H1 (cell line): ENCODE measurements at regions not wholly inside any gene's neighbourhood (a gene's known extent, or its start where the extent isn't known, plus 50 kb on each side); places are given as distances from the start of the nearest gene placed in this dataset.

ENCODE experiments used
- BRCA1 ChIP-seq: IDR thresholded peaks from 2 replicates; pipeline ENCODE4 v1.6.1; 2012; ENCODE audit warnings: low read depth, low read length, improper control_type of control experiment
- CBX5 ChIP-seq: fragments of 300-800, 300-1000 bp; sonication (generic); IDR thresholded peaks from 2 replicates; pipeline ENCODE4 v1.7.1; 2016; ENCODE audit warnings: antibody characterized with exemption, low read length, low read depth
- CHD7 ChIP-seq: fragments of 300-600 bp; sonication (generic); IDR thresholded peaks from 2 replicates; pipeline ENCODE4 v1.7.1; 2012; ENCODE audit warnings: low read length, moderate library complexity, mild to moderate bottlenecking, inconsistent platforms; ENCODE audit not compliant: insufficient replicate concordance
- CTBP2 ChIP-seq: IDR thresholded peaks from 2 replicates; pipeline ENCODE4 v1.7.0; 2011; ENCODE audit warnings: borderline replicate concordance, mild to moderate bottlenecking, moderate library complexity, mixed read lengths, low read length; ENCODE audit not compliant: insufficient read depth, insufficient read length
- GTF2F1 ChIP-seq: IDR thresholded peaks from 2 replicates; pipeline ENCODE4 v1.6.1; 2012; ENCODE audit warnings: low read depth, low read length, improper control_type of control experiment, borderline replicate concordance
- RBBP5 ChIP-seq: IDR thresholded peaks from 2 replicates; pipeline ENCODE4 v1.7.1; 2012; ENCODE audit warnings: low read depth, mild to moderate bottlenecking, inconsistent platforms, low read length, moderate library complexity, borderline replicate concordance
- RFX5 ChIP-seq: IDR thresholded peaks from 2 replicates; pipeline ENCODE4 v1.6.1; 2011; ENCODE audit warnings: low read depth, low read length, improper control_type of control experiment, borderline replicate concordance
- RXRA ChIP-seq: IDR thresholded peaks from 2 replicates; pipeline ENCODE4 v1.6.1; 2011; ENCODE audit warnings: low read depth, mild to moderate bottlenecking, low read length, moderate library complexity; ENCODE audit not compliant: insufficient read depth
- SIN3A ChIP-seq, 2 experiments: IDR thresholded peaks in 1 of 2; conservative IDR thresholded peaks in 1 of 2; 2 replicates each; pipeline ENCODE4 v1.6.1; 2011 to 2012; ENCODE audit warnings: low read length in 2 of 2, improper control_type of control experiment in 1 of 2, low read depth in 1 of 2, mild to moderate bottlenecking in 1 of 2
- SP2 ChIP-seq: IDR thresholded peaks from 2 replicates; pipeline ENCODE4 v1.6.1; 2012; ENCODE audit warnings: mild to moderate bottlenecking, low read length, inconsistent platforms
- YY1 ChIP-seq: IDR thresholded peaks from 2 replicates; pipeline ENCODE4 v1.6.1; 2011; ENCODE audit warnings: low read depth, mild to moderate bottlenecking, low read length
- ZNF274 ChIP-seq: IDR thresholded peaks from 2 replicates; pipeline ENCODE4 v1.7.0; 2012; ENCODE audit warnings: low read length, borderline replicate concordance; ENCODE audit errors: extremely low read depth

GRCh38 chrX:14125462-14125861 is 95.8 kb upstream of the GEMIN8 start (continued):
- no peak for TF ChIP-seq CHD7
- no peak for TF ChIP-seq SP2
- TF ChIP-seq SIN3A (conservative IDR thresholded peaks at IDR 0.05 in 1 of 2, IDR thresholded peaks at IDR 0.05 in 1 of 2; ENCODE audit: low read depth in 1 of 2, low read length in 2 of 2), result no peak
- no peak for TF ChIP-seq CBX5
- TF ChIP-seq CTBP2, result no peak
- TF ChIP-seq YY1, result no peak
- no peak for TF ChIP-seq RXRA
- no peak for TF ChIP-seq BRCA1
- no peak for TF ChIP-seq RFX5
- no peak for TF ChIP-seq ZNF274
- TF ChIP-seq RBBP5, result no peak
- no peak for TF ChIP-seq GTF2F1
